Osteocyte (in vitro differentiated cells): ENCODE measurements at regions not wholly inside any gene's neighbourhood (a gene's known extent, or its start where the extent isn't known, plus 50 kb on each side); places are given as distances from the start of the nearest gene placed in this dataset.
"Not testable (repeated sequence)": the region's sequence is repeated elsewhere in the genome, so short reads cannot be mapped to it uniquely, and the experiment has no call there.

Source experiments
- DNase-seq: peaks from one replicate; pipeline ENCODE4 v3.0.0; 2021; ENCODE audit warnings: mixed read lengths; ENCODE audit not compliant: unreplicated experiment; ENCODE audit errors: extremely low spot score
- H3K27ac Mint-ChIP-seq: one replicate; pipeline ENCODE4 v1.8.0; 2021; ENCODE audit warnings: mild to moderate bottlenecking, mixed read lengths; ENCODE audit not compliant: unreplicated experiment
- H3K27me3 Mint-ChIP-seq: one replicate; pipeline ENCODE4 v1.8.0; 2021; ENCODE audit warnings: mixed read lengths; ENCODE audit not compliant: unreplicated experiment
- H3K36me3 Mint-ChIP-seq: one replicate; pipeline ENCODE4 v1.8.0; 2021; ENCODE audit warnings: mixed read lengths; ENCODE audit not compliant: unreplicated experiment
- H3K4me1 Mint-ChIP-seq: one replicate; pipeline ENCODE4 v1.8.0; 2021; ENCODE audit warnings: mixed read lengths; ENCODE audit not compliant: unreplicated experiment
- H3K4me3 Mint-ChIP-seq: one replicate; pipeline ENCODE4 v1.8.0; 2021; ENCODE audit warnings: mild to moderate bottlenecking, moderate library complexity, mixed read lengths; ENCODE audit not compliant: unreplicated experiment
- H3K9me3 Mint-ChIP-seq: one replicate; pipeline ENCODE4 v1.8.0; 2021; ENCODE audit warnings: mixed read lengths; ENCODE audit not compliant: unreplicated experiment
- CTCF ChIP-seq: fragments of 200-600 bp; sonication (generic); IDR thresholded peaks from 2 replicates; pipeline ENCODE4 v1.5.0; 2021; ENCODE audit warnings: antibody characterized with exemption, mild to moderate bottlenecking, moderate library complexity

GRCh38 chr19:31046024-31046423 lies 303.2 kb downstream of the TSHZ3 start:
- no peaks in the 10 kb centered on the region for H3K4me1 Mint-ChIP-seq
- H3K9me3 Mint-ChIP-seq, result no peaks in the 10 kb centered on the region
- no peak for DNase-seq
- no peaks in the 10 kb centered on the region for H3K36me3 Mint-ChIP-seq
- H3K27ac Mint-ChIP-seq, result no peak overlapping the region
- H3K4me3 Mint-ChIP-seq, result no peak overlapping the region
- peaks cover 12% of the 10 kb centered on the region for H3K27me3 Mint-ChIP-seq
- no peak for TF ChIP-seq CTCF

- TF ChIP-seq CTCF, result no peak
- Mint-ChIP-seq H3K9me3 (no peaks in the 10 kb centered on the region), H3K27ac (no peak overlapping the region), H3K4me3 (no peak overlapping the region), H3K36me3 (no peaks in the 10 kb centered on the region), H3K27me3 (no peaks in the 10 kb centered on the region), H3K4me1 (peaks cover 8% of the 10 kb centered on the region)
- no peak for DNase-seq
These were observed 307.8 kb downstream of the TSHZ3 start for GRCh38 chr19:31041461-31041860.

GRCh38 chr19:31039151-31039550 lies 310.1 kb downstream of the TSHZ3 start:
- Mint-ChIP-seq H3K27me3 (peaks cover 9% of the 10 kb centered on the region), H3K4me1 (peaks cover 8% of the 10 kb centered on the region), H3K9me3 (peaks cover 7% of the 10 kb centered on the region), H3K36me3 (no peaks in the 10 kb centered on the region), H3K27ac (no peak overlapping the region), H3K4me3 (no peak overlapping the region)
- TF ChIP-seq CTCF, result no peak
- DNase-seq, result no peak

- no peak overlapping the region for H3K4me3 Mint-ChIP-seq
- H3K27ac Mint-ChIP-seq, result no peak overlapping the region
- peaks cover 7% of the 10 kb centered on the region for H3K9me3 Mint-ChIP-seq
- no peak for DNase-seq
- no peak for TF ChIP-seq CTCF
- H3K36me3 Mint-ChIP-seq, result no peaks in the 10 kb centered on the region
- H3K4me1 Mint-ChIP-seq, result peaks cover 8% of the 10 kb centered on the region
- H3K27me3 Mint-ChIP-seq, result peaks cover 10% of the 10 kb centered on the region
These were observed 311.8 kb downstream of the TSHZ3 start for GRCh38 chr19:31037286-31037980.

- Mint-ChIP-seq H3K9me3 (peaks cover 12% of the 10 kb centered on the region), H3K27me3 (peaks cover 31% of the 10 kb centered on the region)
- not testable (repeated sequence) for H3K27ac Mint-ChIP-seq, DNase-seq, H3K4me1 Mint-ChIP-seq, H3K4me3 Mint-ChIP-seq, H3K36me3 Mint-ChIP-seq
These were observed 317.8 kb downstream of the TSHZ3 start for GRCh38 chr19:31031455-31031854.
